ENCODE measurements at regions not wholly inside any gene's neighbourhood (a gene's known extent, or its start where the extent isn't known, plus 50 kb on each side); places are given as distances from the start of the nearest gene placed in this dataset.

DNA sequence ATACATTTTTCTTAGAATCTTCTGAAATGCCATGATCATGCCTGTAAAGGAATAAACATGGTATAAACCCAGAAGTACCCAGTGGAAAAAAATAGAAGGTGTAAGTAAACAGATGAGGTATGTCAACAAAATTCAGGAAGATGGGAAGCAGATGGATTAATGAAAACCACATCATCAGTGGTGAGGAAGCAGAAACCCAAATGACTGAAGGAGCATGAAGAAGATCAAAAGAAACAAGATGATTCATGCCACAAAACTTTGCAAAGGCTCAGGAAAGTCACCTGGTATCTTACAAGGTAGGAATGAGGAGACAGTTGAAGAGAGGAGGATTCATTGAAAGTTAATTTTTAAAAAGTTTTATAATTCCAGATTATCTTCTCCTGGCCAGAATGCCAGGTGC, 132.8 kb upstream of the PAPPA start:
- TF ChIP-seq, protein P1, sequence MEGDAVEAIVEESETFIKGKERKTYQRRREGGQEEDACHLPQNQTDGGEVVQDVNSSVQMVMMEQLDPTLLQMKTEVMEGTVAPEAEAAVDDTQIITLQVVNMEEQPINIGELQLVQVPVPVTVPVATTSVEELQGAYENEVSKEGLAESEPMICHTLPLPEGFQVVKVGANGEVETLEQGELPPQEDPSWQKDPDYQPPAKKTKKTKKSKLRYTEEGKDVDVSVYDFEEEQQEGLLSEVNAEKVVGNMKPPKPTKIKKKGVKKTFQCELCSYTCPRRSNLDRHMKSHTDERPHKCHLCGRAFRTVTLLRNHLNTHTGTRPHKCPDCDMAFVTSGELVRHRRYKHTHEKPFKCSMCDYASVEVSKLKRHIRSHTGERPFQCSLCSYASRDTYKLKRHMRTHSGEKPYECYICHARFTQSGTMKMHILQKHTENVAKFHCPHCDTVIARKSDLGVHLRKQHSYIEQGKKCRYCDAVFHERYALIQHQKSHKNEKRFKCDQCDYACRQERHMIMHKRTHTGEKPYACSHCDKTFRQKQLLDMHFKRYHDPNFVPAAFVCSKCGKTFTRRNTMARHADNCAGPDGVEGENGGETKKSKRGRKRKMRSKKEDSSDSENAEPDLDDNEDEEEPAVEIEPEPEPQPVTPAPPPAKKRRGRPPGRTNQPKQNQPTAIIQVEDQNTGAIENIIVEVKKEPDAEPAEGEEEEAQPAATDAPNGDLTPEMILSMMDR (IDR thresholded peaks at IDR 0.05; ENCODE audit: low read length) = no peak
- TF ChIP-seq EZH2 (optimal IDR thresholded peaks at IDR 0.05; ENCODE audit: low read depth, low read length) (no peak), EZH2phosphoT487 (IDR thresholded peaks at IDR 0.05; ENCODE audit: low read length) (no peak)
